Nephron progenitor cell (in vitro differentiated cells): ENCODE measurements at regions not wholly inside any gene's neighbourhood (a gene's known extent, or its start where the extent isn't known, plus 50 kb on each side); places are given as distances from the start of the nearest gene placed in this dataset.

ENCODE experiments used
- DNase-seq: peaks from one replicate; pipeline ENCODE4 v3.0.0; 2021
- H3K27ac Mint-ChIP-seq: 2 replicates; pipeline ENCODE4 v1.8.0; 2021; ENCODE audit warnings: mild to moderate bottlenecking, moderate library complexity, mixed read lengths
- H3K27me3 Mint-ChIP-seq: 2 replicates; pipeline ENCODE4 v1.8.0; 2021; ENCODE audit warnings: mild to moderate bottlenecking, low read depth, mixed read lengths; ENCODE audit not compliant: poor library complexity
- H3K36me3 Mint-ChIP-seq: 2 replicates; pipeline ENCODE4 v1.8.0; 2021; ENCODE audit warnings: low read depth, mixed read lengths
- H3K4me1 Mint-ChIP-seq: 2 replicates; pipeline ENCODE4 v1.8.0; 2021; ENCODE audit warnings: mixed read lengths
- H3K4me3 Mint-ChIP-seq: 2 replicates; pipeline ENCODE4 v1.8.0; 2021; ENCODE audit warnings: mild to moderate bottlenecking, moderate library complexity, mixed read lengths
- H3K9me3 Mint-ChIP-seq: 2 replicates; pipeline ENCODE4 v1.8.0; 2021; ENCODE audit warnings: mild to moderate bottlenecking, moderate library complexity, mixed read lengths
- TF ChIP-seq, protein P1 (sequence below): fragments of 200-600 bp; sonication (generic); IDR thresholded peaks from 2 replicates; pipeline ENCODE4 v1.5.0; 2021; ENCODE audit warnings: antibody characterized with exemption

GRCh38 chr3:55357796-55358195 is 129.3 kb downstream of the WNT5A start:
- DNase-seq: no peak
- H3K4me3 Mint-ChIP-seq: no peak overlapping the region
- TF ChIP-seq, protein P1, sequence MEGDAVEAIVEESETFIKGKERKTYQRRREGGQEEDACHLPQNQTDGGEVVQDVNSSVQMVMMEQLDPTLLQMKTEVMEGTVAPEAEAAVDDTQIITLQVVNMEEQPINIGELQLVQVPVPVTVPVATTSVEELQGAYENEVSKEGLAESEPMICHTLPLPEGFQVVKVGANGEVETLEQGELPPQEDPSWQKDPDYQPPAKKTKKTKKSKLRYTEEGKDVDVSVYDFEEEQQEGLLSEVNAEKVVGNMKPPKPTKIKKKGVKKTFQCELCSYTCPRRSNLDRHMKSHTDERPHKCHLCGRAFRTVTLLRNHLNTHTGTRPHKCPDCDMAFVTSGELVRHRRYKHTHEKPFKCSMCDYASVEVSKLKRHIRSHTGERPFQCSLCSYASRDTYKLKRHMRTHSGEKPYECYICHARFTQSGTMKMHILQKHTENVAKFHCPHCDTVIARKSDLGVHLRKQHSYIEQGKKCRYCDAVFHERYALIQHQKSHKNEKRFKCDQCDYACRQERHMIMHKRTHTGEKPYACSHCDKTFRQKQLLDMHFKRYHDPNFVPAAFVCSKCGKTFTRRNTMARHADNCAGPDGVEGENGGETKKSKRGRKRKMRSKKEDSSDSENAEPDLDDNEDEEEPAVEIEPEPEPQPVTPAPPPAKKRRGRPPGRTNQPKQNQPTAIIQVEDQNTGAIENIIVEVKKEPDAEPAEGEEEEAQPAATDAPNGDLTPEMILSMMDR: no peak
- peaks cover 7% of the 10 kb centered on the region for H3K36me3 Mint-ChIP-seq
- H3K27ac Mint-ChIP-seq: no peak overlapping the region
- no peaks in the 10 kb centered on the region for H3K27me3 Mint-ChIP-seq
- peaks cover 22% of the 10 kb centered on the region for H3K9me3 Mint-ChIP-seq
- peaks cover 7% of the 10 kb centered on the region for H3K4me1 Mint-ChIP-seq

DNA sequence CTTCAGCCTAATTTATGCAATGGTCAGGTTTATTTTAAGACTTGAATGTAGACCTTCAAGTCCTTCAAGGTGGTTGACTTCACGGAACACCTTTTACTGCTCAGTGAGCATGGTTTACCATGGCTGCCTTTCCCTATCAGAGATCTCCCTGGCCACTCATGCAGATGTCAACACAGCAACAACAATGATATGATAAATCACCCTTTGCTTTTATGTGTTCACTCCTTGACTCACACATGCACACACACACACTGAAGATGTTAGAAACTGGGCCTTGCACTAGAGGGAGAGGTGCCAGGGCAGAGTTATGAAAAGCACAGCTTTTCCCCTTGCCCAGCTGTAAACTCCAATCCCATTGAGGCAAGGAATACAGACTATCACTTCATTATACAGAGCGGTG is 134.4 kb downstream of the WNT5A start:
- peaks cover 22% of the 10 kb centered on the region for H3K9me3 Mint-ChIP-seq
- peaks cover 7% of the 10 kb centered on the region for H3K27me3 Mint-ChIP-seq
- H3K27ac Mint-ChIP-seq: peak overlapping the region; percentile 32
- no peak overlapping the region for H3K4me3 Mint-ChIP-seq
- peaks cover 16% of the 10 kb centered on the region for H3K4me1 Mint-ChIP-seq
- peaks cover 7% of the 10 kb centered on the region for H3K36me3 Mint-ChIP-seq
- TF ChIP-seq, protein P1: no peak
- no peak for DNase-seq

DNA sequence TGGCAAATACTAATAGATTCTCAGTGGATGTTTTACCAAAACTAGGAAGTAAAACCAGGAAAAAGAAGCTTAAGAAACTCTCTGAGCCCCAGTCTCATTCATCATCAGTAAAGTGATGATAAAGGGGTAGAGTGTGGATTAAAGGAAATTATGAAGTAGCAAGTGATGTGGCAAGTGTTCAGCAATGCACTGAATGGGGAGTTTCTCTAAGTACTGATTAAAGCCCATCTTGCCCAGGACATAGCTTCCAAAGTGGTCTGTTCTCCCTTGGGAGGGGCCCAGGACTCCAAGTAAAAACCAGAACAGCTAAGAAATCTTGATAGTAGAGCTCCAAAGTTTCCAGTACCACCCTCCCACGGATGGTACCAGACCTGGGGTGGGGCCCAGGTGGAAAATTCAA is 137.3 kb downstream of the WNT5A start:
- Mint-ChIP-seq H3K4me1 (peaks cover 13% of the 10 kb centered on the region), H3K27ac (no peak overlapping the region), H3K4me3 (no peak overlapping the region), H3K9me3 (peaks cover 8% of the 10 kb centered on the region), H3K36me3 (no peaks in the 10 kb centered on the region), H3K27me3 (peaks cover 11% of the 10 kb centered on the region)
- DNase-seq: no peak
- TF ChIP-seq, protein P1: no peak

GRCh38 chr3:55343486-55344357 is 143.4 kb downstream of the WNT5A start:
- H3K4me1 Mint-ChIP-seq: peaks cover 12% of the 10 kb centered on the region
- TF ChIP-seq, protein P1: no peak
- H3K27ac Mint-ChIP-seq: peak overlapping the region; percentile 66
- H3K27me3 Mint-ChIP-seq: peaks cover 4% of the 10 kb centered on the region
- H3K36me3 Mint-ChIP-seq: no peaks in the 10 kb centered on the region
- no peak for DNase-seq
- H3K9me3 Mint-ChIP-seq: peaks cover 9% of the 10 kb centered on the region
- H3K4me3 Mint-ChIP-seq: no peak overlapping the region

DNA sequence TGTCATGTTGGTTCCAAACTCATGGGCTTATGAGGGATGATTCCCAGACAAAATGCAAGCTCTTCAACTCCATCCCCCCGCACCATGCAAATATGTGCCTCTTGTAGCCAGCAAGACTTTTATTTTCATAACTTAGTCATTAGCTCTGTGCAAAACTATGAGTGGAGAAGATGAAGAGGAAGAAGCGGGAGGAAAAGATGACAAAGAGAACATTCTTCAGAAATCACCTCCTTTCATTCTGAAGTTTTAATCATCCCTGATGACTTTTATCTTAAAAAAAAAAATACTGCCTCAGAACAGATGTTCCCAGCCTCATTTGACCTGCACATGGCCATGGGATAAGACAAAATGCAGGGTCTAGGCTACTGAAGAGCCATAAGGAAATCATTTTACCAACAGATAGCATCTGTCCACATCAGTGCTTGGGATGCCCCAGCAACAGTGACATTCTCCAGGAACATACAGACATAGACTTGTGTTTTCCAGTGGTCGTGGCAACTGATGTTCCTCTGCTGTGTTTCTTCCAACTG is 145.5 kb downstream of the WNT5A start:
- Mint-ChIP-seq H3K4me1 (peaks cover 12% of the 10 kb centered on the region), H3K9me3 (peaks cover 9% of the 10 kb centered on the region), H3K27me3 (peaks cover 9% of the 10 kb centered on the region), H3K27ac (no peak overlapping the region), H3K4me3 (no peak overlapping the region), H3K36me3 (no peaks in the 10 kb centered on the region)
- TF ChIP-seq, protein P1: no peak
- no peak for DNase-seq
